ENCODE measurements at regions not wholly inside any gene's neighbourhood (a gene's known extent, or its start where the extent isn't known, plus 50 kb on each side); places are given as distances from the start of the nearest gene placed in this dataset.
"Not testable (repeated sequence)": the region's sequence is repeated elsewhere in the genome, so short reads cannot be mapped to it uniquely, and the experiment has no call there.

- no peak for TF ChIP-seq CTCF (IDR thresholded peaks at IDR 0.05; ENCODE audit: low read depth, low read length, missing control alignments)
- DNase-seq (ENCODE audit: extremely low read depth, low read depth), result no peak
- H3K4me3 ChIP-seq (replicated peaks; ENCODE audit: low read depth, low read length), result no peak overlapping the region
Observed at GRCh38 chr4:53705151-53705764, 114.0 kb upstream of the LNX1 start.

GRCh38 chr4:53704329-53704728 is 113.0 kb upstream of the LNX1 start:
- no peak overlapping the region for H3K4me3 ChIP-seq (replicated peaks; ENCODE audit: low read depth, low read length)
- DNase-seq (ENCODE audit: extremely low read depth, low read depth), result no peak
- no peak for TF ChIP-seq CTCF (IDR thresholded peaks at IDR 0.05; ENCODE audit: low read depth, low read length, missing control alignments)

- no peak for TF ChIP-seq CTCF (IDR thresholded peaks at IDR 0.05; ENCODE audit: low read depth, low read length, missing control alignments)
- DNase-seq (ENCODE audit: extremely low read depth, low read depth), result no peak
- peak overlapping the region; percentile 12 for H3K4me3 ChIP-seq (replicated peaks; ENCODE audit: low read depth, low read length)
Observed at GRCh38 chr4:53703267-53703655, 112.0 kb upstream of the LNX1 start.

GRCh38 chr4:53702334-53703266 is 111.3 kb upstream of the LNX1 start:
- DNase-seq (ENCODE audit: extremely low read depth, low read depth), result peak; percentile 72
- peak overlapping the region; percentile 12; the same call in 1 of the 2 replicates for H3K4me3 ChIP-seq (replicated peaks; ENCODE audit: low read depth, low read length)
- no peak for TF ChIP-seq CTCF (IDR thresholded peaks at IDR 0.05; ENCODE audit: low read depth, low read length, missing control alignments)

- DNase-seq (ENCODE audit: extremely low read depth, low read depth); H3K4me3 ChIP-seq (replicated peaks; ENCODE audit: low read depth, low read length): not testable (repeated sequence)
Observed at GRCh38 chr4:53701260-53701659, 110.0 kb upstream of the LNX1 start.

- H3K4me3 ChIP-seq (replicated peaks; ENCODE audit: low read depth, low read length); DNase-seq (ENCODE audit: extremely low read depth, low read depth): not testable (repeated sequence)
Observed at GRCh38 chr4:53699310-53699709, 108.0 kb upstream of the LNX1 start.

GRCh38 chr4:53697016-53697685 is 105.9 kb upstream of the LNX1 start:
- DNase-seq (ENCODE audit: extremely low read depth, low read depth), result no peak
- H3K4me3 ChIP-seq (replicated peaks; ENCODE audit: low read depth, low read length), result no peak overlapping the region
- TF ChIP-seq CTCF (IDR thresholded peaks at IDR 0.05; ENCODE audit: low read depth, low read length, missing control alignments), result no peak
